AG08395 (cell line): ENCODE measurements at regions not wholly inside any gene's neighbourhood (a gene's known extent, or its start where the extent isn't known, plus 50 kb on each side); places are given as distances from the start of the nearest gene placed in this dataset.

Experiments
- DNase-seq: peaks from one replicate; pipeline ENCODE4 v3.0.0; 2012; ENCODE audit warnings: mixed read lengths, low spot score

- no peak for DNase-seq
These were observed 912.3 kb upstream of the SEL1L start for GRCh38 chr14:82445810-82446570.

GRCh38 chr14:82447586-82447985 lies 913.9 kb upstream of the SEL1L start:
- DNase-seq, result no peak

GRCh38 chr14:82449926-82450468 lies 916.3 kb upstream of the SEL1L start:
- no peak for DNase-seq

- no peak for DNase-seq
These were observed 918.0 kb upstream of the SEL1L start for GRCh38 chr14:82451675-82452074.

GRCh38 chr14:82482345-82482744 lies 948.7 kb upstream of the SEL1L start:
- DNase-seq, result no peak

- DNase-seq, result no peak
These were observed 954.8 kb upstream of the SEL1L start for GRCh38 chr14:82488473-82488872.

GRCh38 chr14:82490397-82490796 lies 956.7 kb upstream of the SEL1L start:
- no peak for DNase-seq

- no peak for DNase-seq
These were observed 958.5 kb upstream of the SEL1L start for GRCh38 chr14:82492157-82492556.

GRCh38 chr14:82500222-82500621 lies 966.6 kb upstream of the SEL1L start:
- DNase-seq, result no peak

- no peak for DNase-seq
These were observed 967.9 kb upstream of the SEL1L start for GRCh38 chr14:82501554-82501953.

GRCh38 chr14:82502043-82502442 lies 968.4 kb upstream of the SEL1L start:
- DNase-seq, result no peak

GRCh38 chr14:82504894-82505293 lies 971.2 kb upstream of the SEL1L start:
- no peak for DNase-seq

- no peak for DNase-seq
These were observed 976.4 kb upstream of the SEL1L start for GRCh38 chr14:82510007-82510406.

- no peak for DNase-seq
These were observed 977.7 kb upstream of the SEL1L start for GRCh38 chr14:82511399-82511798.

- no peak for DNase-seq
These were observed 987.1 kb upstream of the SEL1L start for GRCh38 chr14:82520765-82521164.

- no peak for DNase-seq
These were observed 987.5 kb upstream of the SEL1L start for GRCh38 chr14:82521191-82521590.

- no peak for DNase-seq
These were observed 994.4 kb upstream of the SEL1L start for GRCh38 chr14:82528016-82528415.

- DNase-seq, result no peak
These were observed 999.7 kb upstream of the SEL1L start for GRCh38 chr14:82533351-82533750.

GRCh38 chr14:82536566-82536965 lies 1002.9 kb upstream of the SEL1L start:
- DNase-seq, result no peak

- DNase-seq, result no peak
These were observed 1004.2 kb upstream of the SEL1L start for GRCh38 chr14:82537831-82538230.

GRCh38 chr14:82546401-82546800 lies 1012.7 kb upstream of the SEL1L start:
- no peak for DNase-seq

- no peak for DNase-seq
These were observed 1015.8 kb upstream of the SEL1L start for GRCh38 chr14:82549306-82549990.

- no peak for DNase-seq
These were observed 1029.2 kb upstream of the SEL1L start for GRCh38 chr14:82562881-82563280.
